ENCODE measurements at regions not wholly inside any gene's neighbourhood (a gene's known extent, or its start where the extent isn't known, plus 50 kb on each side); places are given as distances from the start of the nearest gene placed in this dataset.

DNA sequence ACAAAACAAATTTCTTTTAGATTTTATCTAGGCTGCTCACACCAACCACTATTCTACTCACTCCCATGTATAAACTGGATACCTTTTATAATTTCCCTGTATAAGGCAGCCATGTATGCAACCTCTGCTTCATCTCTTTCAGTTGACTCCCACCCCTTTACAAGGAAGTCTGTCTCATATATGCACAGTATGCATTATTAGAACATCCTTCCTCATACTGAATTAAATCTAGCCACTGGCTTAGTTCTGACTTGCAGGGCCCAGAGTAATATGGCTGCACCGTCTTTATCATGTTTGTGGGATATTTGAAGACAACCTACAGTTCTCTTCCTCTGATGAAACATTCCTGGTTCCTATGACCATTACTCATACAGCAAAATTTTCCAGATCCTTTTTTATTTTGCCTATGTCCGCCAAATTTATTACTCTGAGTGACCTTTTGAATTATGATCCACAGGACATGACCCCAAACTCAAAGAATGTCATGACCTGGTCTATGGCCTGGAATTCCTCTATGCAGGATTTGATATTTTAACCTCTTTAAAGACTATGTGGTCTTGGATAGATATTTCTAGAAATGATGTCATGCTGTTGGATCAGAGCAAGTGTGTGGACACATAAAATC is 76.6 kb upstream of the ITGA1 start:
- Mint-ChIP-seq H3K27ac (ENCODE audit: unreplicated experiment) (no peak overlapping the region), H3K4me3 (ENCODE audit: unreplicated experiment) (no peak overlapping the region), H3K27me3 (ENCODE audit: low read depth, unreplicated experiment) (no peaks in the 10 kb centered on the region), H3K36me3 (ENCODE audit: low read depth, unreplicated experiment) (no peaks in the 10 kb centered on the region), H3K4me1 (ENCODE audit: low read depth, unreplicated experiment) (peaks cover 37% of the 10 kb centered on the region), H3K9me3 (ENCODE audit: unreplicated experiment) (no peaks in the 10 kb centered on the region)
- H4K20me1 ChIP-seq (ENCODE audit: insufficient read depth, low read length), result no peaks in the 10 kb centered on the region
- no peaks in the 10 kb centered on the region for H3K9me3 ChIP-seq (ENCODE audit: insufficient read depth, low read depth, low read length)
- H3K4me2 ChIP-seq (ENCODE audit: low read length), result no peak overlapping the region
- no peak overlapping the region for H3K9ac ChIP-seq (ENCODE audit: low read length)
- FAIRE-seq (no peak), DNase-seq (ENCODE audit: low read depth) (no peak)
- H3K36me3 ChIP-seq (ENCODE audit: insufficient read depth, low read length), result no peaks in the 10 kb centered on the region
- TF ChIP-seq, protein P1, sequence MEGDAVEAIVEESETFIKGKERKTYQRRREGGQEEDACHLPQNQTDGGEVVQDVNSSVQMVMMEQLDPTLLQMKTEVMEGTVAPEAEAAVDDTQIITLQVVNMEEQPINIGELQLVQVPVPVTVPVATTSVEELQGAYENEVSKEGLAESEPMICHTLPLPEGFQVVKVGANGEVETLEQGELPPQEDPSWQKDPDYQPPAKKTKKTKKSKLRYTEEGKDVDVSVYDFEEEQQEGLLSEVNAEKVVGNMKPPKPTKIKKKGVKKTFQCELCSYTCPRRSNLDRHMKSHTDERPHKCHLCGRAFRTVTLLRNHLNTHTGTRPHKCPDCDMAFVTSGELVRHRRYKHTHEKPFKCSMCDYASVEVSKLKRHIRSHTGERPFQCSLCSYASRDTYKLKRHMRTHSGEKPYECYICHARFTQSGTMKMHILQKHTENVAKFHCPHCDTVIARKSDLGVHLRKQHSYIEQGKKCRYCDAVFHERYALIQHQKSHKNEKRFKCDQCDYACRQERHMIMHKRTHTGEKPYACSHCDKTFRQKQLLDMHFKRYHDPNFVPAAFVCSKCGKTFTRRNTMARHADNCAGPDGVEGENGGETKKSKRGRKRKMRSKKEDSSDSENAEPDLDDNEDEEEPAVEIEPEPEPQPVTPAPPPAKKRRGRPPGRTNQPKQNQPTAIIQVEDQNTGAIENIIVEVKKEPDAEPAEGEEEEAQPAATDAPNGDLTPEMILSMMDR (IDR thresholded peaks at IDR 0.05; ENCODE audit: insufficient read depth, low read depth, low read length), result no peak
- no peak for TF ChIP-seq EZH2 (IDR thresholded peaks at IDR 0.05; ENCODE audit: insufficient read depth, low read length)
- H3K79me2 ChIP-seq (ENCODE audit: insufficient read depth, low read length), result no peaks in the 10 kb centered on the region
- H3K27me3 ChIP-seq (ENCODE audit: insufficient read depth, low read length), result peaks cover 3% of the 10 kb centered on the region
- H3K27ac ChIP-seq (ENCODE audit: low read depth, low read length), result no peak overlapping the region
- no peak overlapping the region for H2AFZ ChIP-seq (ENCODE audit: low read depth, low read length)
- H3K4me1 ChIP-seq (ENCODE audit: insufficient read depth, low read length), result peaks cover 14% of the 10 kb centered on the region
- H3K4me3 ChIP-seq (ENCODE audit: insufficient read depth, low read depth, low read length), result no peak overlapping the region

DNA sequence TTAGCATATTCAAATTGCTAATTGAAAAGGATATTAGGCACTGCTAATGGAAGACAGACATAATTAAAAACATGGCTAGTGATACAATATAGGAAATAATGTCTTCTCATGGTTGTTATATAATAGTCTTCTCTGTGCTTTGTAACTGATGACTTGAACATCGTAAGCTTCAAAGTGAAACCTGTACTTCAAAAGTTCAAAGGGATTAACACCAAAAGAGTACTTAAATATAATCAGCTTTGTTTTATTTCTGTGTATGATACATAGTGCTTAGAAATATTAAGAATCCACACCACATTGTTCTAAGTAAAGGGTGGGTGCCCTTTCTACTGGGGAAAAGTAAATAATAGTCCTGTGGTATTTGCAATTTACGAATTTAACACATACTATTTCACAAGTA is 75.4 kb upstream of the ITGA1 start:
- Histone ChIP-seq H3K79me2 (ENCODE audit: insufficient read depth, low read length) (no peaks in the 10 kb centered on the region), H3K4me2 (ENCODE audit: low read length) (no peak overlapping the region), H3K9ac (ENCODE audit: low read length) (no peak overlapping the region), H3K27me3 (ENCODE audit: insufficient read depth, low read length) (peaks cover 3% of the 10 kb centered on the region), H2AFZ (ENCODE audit: low read depth, low read length) (no peak overlapping the region), H3K27ac (ENCODE audit: low read depth, low read length) (no peak overlapping the region), H4K20me1 (ENCODE audit: insufficient read depth, low read length) (no peaks in the 10 kb centered on the region), H3K36me3 (ENCODE audit: insufficient read depth, low read length) (no peaks in the 10 kb centered on the region), H3K4me3 (ENCODE audit: insufficient read depth, low read depth, low read length) (no peak overlapping the region), H3K9me3 (ENCODE audit: insufficient read depth, low read depth, low read length) (no peaks in the 10 kb centered on the region), H3K4me1 (ENCODE audit: insufficient read depth, low read length) (peaks cover 14% of the 10 kb centered on the region)
- Mint-ChIP-seq H3K36me3 (ENCODE audit: low read depth, unreplicated experiment) (peaks cover 4% of the 10 kb centered on the region), H3K27me3 (ENCODE audit: low read depth, unreplicated experiment) (no peaks in the 10 kb centered on the region), H3K4me3 (ENCODE audit: unreplicated experiment) (no peak overlapping the region), H3K4me1 (ENCODE audit: low read depth, unreplicated experiment) (peaks cover 34% of the 10 kb centered on the region), H3K9me3 (ENCODE audit: unreplicated experiment) (peaks cover 7% of the 10 kb centered on the region), H3K27ac (ENCODE audit: unreplicated experiment) (no peak overlapping the region)
- TF ChIP-seq EZH2 (IDR thresholded peaks at IDR 0.05; ENCODE audit: insufficient read depth, low read length), result no peak
- TF ChIP-seq, protein P1 (IDR thresholded peaks at IDR 0.05; ENCODE audit: insufficient read depth, low read depth, low read length), result no peak
- DNase-seq (ENCODE audit: low read depth) (no peak), FAIRE-seq (no peak)

DNA sequence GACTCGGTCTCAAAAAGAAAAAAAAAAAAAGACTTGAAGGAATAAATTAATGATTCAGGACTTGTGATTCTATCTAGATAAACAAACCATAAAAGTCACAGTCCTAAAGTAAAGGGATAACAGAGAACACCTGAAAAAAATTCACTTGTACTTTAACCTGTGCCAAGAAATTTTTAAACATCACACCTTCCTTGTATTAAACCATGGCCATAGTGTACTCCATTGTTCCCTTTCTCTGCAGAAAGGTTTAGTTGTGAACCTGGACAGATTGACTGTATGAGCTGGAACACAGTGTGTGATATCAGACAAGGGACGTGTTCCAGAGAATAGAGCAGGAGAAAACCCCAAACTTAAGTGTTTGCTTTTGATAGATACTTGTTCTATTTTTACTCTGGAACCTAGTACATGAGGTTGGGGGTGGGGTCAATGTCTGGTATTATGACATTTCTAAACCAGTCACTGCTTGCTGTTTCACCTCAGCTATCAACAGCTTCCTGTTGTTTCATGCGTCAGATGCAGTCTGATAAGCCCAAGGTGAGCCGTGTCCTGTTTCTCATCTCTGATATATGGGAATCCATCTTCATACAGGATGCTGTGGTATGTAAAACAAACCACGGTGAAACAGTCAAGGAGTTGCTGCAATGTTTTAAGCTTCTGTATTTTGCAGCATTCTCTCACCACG is 62.5 kb upstream of the ITGA1 start:
- H3K27me3 ChIP-seq (ENCODE audit: insufficient read depth, low read length), result no peaks in the 10 kb centered on the region
- Mint-ChIP-seq H3K4me1 (ENCODE audit: low read depth, unreplicated experiment) (peaks cover 23% of the 10 kb centered on the region), H3K36me3 (ENCODE audit: low read depth, unreplicated experiment) (no peaks in the 10 kb centered on the region), H3K4me3 (ENCODE audit: unreplicated experiment) (no peak overlapping the region), H3K9me3 (ENCODE audit: unreplicated experiment) (peaks cover 4% of the 10 kb centered on the region), H3K27ac (ENCODE audit: unreplicated experiment) (peak overlapping the region; percentile 35), H3K27me3 (ENCODE audit: low read depth, unreplicated experiment) (no peaks in the 10 kb centered on the region)
- no peaks in the 10 kb centered on the region for H3K36me3 ChIP-seq (ENCODE audit: insufficient read depth, low read length)
- H3K9me3 ChIP-seq (ENCODE audit: insufficient read depth, low read depth, low read length), result no peaks in the 10 kb centered on the region
- no peak for TF ChIP-seq EZH2 (IDR thresholded peaks at IDR 0.05; ENCODE audit: insufficient read depth, low read length)
- TF ChIP-seq, protein P1 (IDR thresholded peaks at IDR 0.05; ENCODE audit: insufficient read depth, low read depth, low read length), result no peak
- no peak overlapping the region for H3K27ac ChIP-seq (ENCODE audit: low read depth, low read length)
- H3K4me2 ChIP-seq (ENCODE audit: low read length), result peak overlapping the region; percentile 38
- no peaks in the 10 kb centered on the region for H4K20me1 ChIP-seq (ENCODE audit: insufficient read depth, low read length)
- peak; percentile 37 for FAIRE-seq
- DNase-seq (ENCODE audit: low read depth), result peak; percentile 16
- H3K9ac ChIP-seq (ENCODE audit: low read length), result no peak overlapping the region
- no peak overlapping the region for H3K4me3 ChIP-seq (ENCODE audit: insufficient read depth, low read depth, low read length)
- H2AFZ ChIP-seq (ENCODE audit: low read depth, low read length), result no peak overlapping the region
- H3K4me1 ChIP-seq (ENCODE audit: insufficient read depth, low read length), result no peaks in the 10 kb centered on the region
- H3K79me2 ChIP-seq (ENCODE audit: insufficient read depth, low read length), result no peaks in the 10 kb centered on the region
